ENCODE measurements at regions not wholly inside any gene's neighbourhood (a gene's known extent, or its start where the extent isn't known, plus 50 kb on each side); places are given as distances from the start of the nearest gene placed in this dataset.

DNA sequence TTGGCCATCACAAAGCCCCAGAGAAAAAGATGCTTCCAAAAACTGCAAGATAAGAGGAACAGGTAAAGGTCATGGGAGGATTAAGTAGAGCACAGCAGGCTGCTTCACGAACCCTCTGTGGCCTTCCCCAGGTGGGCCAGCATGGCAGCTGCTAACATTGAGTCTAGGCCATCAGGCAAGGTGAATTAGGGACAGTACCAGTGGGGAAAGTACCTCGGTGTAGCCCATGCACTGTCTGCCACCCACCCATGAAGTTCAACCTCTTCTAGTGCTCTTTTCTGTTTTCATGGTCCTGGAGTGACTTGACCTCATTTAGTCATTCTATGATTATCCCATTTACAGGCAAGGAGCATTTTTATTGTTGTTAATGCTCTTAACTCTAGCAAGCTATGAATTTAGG is 108.6 kb upstream of the DUSP22 start:
- no peak for TF ChIP-seq SUZ12 (IDR thresholded peaks at IDR 0.05)
- TF ChIP-seq BHLHE40 (IDR thresholded peaks at IDR 0.05; ENCODE audit: borderline replicate concordance), result no peak
- no peak for TF ChIP-seq LEF1 (IDR thresholded peaks at IDR 0.05; ENCODE audit: borderline replicate concordance)
- no peak for TF ChIP-seq ELF4 (IDR thresholded peaks at IDR 0.05)
- TF ChIP-seq FOXK2 (IDR thresholded peaks at IDR 0.05), result no peak
- no peak for TF ChIP-seq PKNOX1 (IDR thresholded peaks at IDR 0.05)
- no peak for TF ChIP-seq FOXM1 (IDR thresholded peaks at IDR 0.05; ENCODE audit: borderline replicate concordance)
- TF ChIP-seq SP1 (IDR thresholded peaks at IDR 0.05), result no peak
